Spinal cord (tissue), 9 donors: ENCODE measurements at regions not wholly inside any gene's neighbourhood (a gene's known extent, or its start where the extent isn't known, plus 50 kb on each side); places are given as distances from the start of the nearest gene placed in this dataset.

Experiments used
- DNase-seq, 6 donors: peaks; one replicate each; pipeline versions ENCODE4 v3.0.0 to v3.0.0-alpha.2; 2013 to 2015; ENCODE audit warnings: low spot score in 6 of 6, low read depth in 4 of 6
- H3K27ac ChIP-seq: one replicate; pipeline ENCODE4 v1.5.1; 2013; ENCODE audit warnings: low read depth, low read length, control low read depth
- H3K27me3 ChIP-seq: one replicate; pipeline ENCODE4 v1.6.1; 2013; ENCODE audit warnings: low read length; ENCODE audit not compliant: control insufficient read depth, insufficient read depth
- H3K36me3 ChIP-seq: one replicate; pipeline ENCODE4 v1.6.1; 2013; ENCODE audit warnings: low read length; ENCODE audit not compliant: control insufficient read depth, insufficient read depth
- H3K4me1 ChIP-seq: one replicate; pipeline ENCODE4 v1.6.1; 2013; ENCODE audit warnings: low read length; ENCODE audit not compliant: control insufficient read depth, insufficient read depth
- H3K4me3 ChIP-seq: one replicate; pipeline ENCODE4 v1.5.1; 2013; ENCODE audit warnings: low read depth, low read length, control low read depth
- H3K9me3 ChIP-seq: one replicate; pipeline ENCODE4 v1.6.1; 2013; ENCODE audit warnings: low read length; ENCODE audit not compliant: control insufficient read depth, insufficient read depth
- WGBS: methylation state at CpG from one replicate; pipeline ENCODE4 v1.1.5; 2013; ENCODE audit warnings: missing lambda C conversion rate; ENCODE audit not compliant: insufficient coverage; 5-methylcytosine and 5-hydroxymethylcytosine counted together
- donor health status: healthy.

DNA sequence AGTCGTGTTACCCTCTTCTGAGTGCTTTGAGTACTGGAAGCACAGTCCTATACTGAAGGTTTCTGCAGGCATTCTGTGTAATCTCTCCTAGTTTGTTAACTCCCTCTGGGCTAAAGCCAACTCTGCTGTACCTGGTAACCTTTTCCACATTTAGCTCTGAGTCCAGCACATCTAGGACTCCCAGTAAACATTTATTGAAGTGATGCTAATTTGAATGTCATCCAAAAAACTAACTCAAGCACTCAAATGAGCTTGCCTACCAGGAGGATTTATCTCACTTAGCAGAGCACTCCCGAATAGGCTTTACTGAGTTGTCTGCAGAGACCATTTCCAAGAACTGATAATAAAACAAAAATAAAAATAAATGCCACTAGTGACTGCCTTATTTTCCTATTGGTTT lies 79.5 kb upstream of the NFIB start:
- WGBS, result 62% methylated on average over 1 of the region's 2 CpGs

DNA sequence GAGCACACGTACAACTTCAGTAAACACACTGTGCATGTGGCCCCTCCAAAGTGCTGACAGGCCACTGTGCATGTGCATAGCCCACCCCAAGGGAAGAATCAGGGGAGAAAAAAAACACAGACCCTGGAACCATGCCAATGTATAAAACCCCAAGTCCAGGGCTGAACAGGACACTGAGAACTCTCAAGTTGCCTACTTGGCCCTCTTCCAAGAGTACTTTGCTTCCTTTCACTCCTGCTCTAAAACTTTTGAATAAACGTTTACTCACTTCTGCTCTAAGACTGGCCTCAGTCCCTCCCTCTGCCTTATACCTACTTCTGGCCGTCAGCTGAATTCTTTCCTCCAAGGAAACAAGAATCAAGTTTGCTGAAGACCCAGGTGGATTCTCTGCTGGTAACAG lies 77.7 kb upstream of the NFIB start:
- no peaks in the 10 kb centered on the region for H3K27me3 ChIP-seq
- 54% methylated on average over 3 of the region's 3 CpGs for WGBS
- H3K9me3 ChIP-seq, result peaks cover 4% of the 10 kb centered on the region
- DNase-seq, result no peak
- peaks cover 3% of the 10 kb centered on the region for H3K4me1 ChIP-seq
- no peak overlapping the region for H3K4me3 ChIP-seq
- H3K36me3 ChIP-seq, result no peaks in the 10 kb centered on the region
- H3K27ac ChIP-seq, result no peak overlapping the region

More for the DNA sequence above, 79.5 kb upstream of the NFIB start:
- no peaks in the 10 kb centered on the region for H3K27me3 ChIP-seq
- H3K9me3 ChIP-seq, result peaks cover 4% of the 10 kb centered on the region
- H3K27ac ChIP-seq, result no peak overlapping the region
- peaks cover 3% of the 10 kb centered on the region for H3K4me1 ChIP-seq
- no peak for DNase-seq
- no peaks in the 10 kb centered on the region for H3K36me3 ChIP-seq
- H3K4me3 ChIP-seq, result no peak overlapping the region

DNA sequence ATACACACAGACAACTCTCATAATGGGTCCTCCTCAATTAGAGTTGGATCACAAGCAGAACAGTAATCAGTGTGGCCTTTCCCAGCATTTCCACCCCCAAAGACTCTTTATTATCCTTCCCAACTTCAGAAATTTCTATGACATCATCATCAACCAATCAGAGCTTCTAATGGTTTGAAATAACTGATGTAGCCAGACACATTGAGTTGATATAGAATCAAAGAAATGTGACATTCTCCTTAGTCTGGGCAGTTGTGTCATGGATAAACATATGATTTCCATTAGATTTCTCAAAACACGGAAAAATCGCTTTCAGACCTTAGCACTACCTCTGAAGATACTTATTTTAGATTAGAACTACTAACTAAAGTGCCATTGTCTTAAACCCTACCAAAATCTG lies 75.7 kb upstream of the NFIB start:
- WGBS, result no CpG with 5 or more reads among the region's 2 CpGs
- Histone ChIP-seq H3K27me3 (no peaks in the 10 kb centered on the region), H3K9me3 (peaks cover 4% of the 10 kb centered on the region), H3K4me3 (no peak overlapping the region), H3K4me1 (no peaks in the 10 kb centered on the region), H3K27ac (no peak overlapping the region), H3K36me3 (no peaks in the 10 kb centered on the region)
- no peak for DNase-seq

DNA sequence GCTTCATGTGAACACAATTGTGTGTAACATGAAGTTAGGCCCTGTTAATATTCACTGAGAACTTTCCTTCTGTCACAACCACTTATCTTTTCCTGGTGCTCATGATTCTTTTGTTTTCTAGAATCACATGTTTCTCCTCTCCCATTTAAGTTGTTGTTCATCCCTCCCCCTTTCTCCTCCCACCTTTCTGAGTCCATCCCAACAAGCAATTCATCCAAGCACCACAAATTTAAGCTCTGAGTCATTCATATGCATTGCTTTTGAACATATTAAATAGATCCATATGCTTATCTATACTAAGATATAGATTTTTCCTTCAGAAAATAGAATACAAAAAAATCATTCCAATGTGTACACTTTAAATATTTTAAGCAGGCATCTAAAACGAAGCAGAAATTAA lies 75.2 kb upstream of the NFIB start:
- no peak for DNase-seq
- Histone ChIP-seq H3K27ac (no peak overlapping the region), H3K36me3 (no peaks in the 10 kb centered on the region), H3K27me3 (no peaks in the 10 kb centered on the region), H3K4me1 (no peaks in the 10 kb centered on the region), H3K9me3 (peaks cover 4% of the 10 kb centered on the region), H3K4me3 (no peak overlapping the region)
- no CpG with 5 or more reads among the region's 1 CpG for WGBS

DNA sequence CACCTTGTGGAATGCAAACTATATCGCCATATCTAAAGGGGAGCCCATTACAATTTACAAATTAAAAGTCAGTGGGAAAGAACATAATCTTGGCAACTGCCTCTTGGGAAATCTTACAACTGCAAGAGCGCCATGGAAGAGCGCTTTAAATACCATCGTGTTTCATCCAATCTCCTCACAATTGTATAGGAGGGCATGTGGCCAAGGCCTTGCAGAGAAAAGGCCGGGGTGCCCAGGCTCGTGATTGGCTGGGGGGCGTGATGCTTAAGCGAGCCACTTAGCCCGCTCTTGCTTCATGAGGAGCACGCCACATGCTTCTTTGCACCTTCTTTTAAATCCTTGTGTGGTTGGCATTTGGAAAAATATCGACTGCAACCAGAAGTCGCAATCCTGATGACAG lies 69.8 kb upstream of the NFIB start:
- Histone ChIP-seq H3K9me3 (no peaks in the 10 kb centered on the region), H3K4me3 (no peak overlapping the region), H3K27me3 (no peaks in the 10 kb centered on the region), H3K4me1 (no peaks in the 10 kb centered on the region), H3K36me3 (no peaks in the 10 kb centered on the region), H3K27ac (no peak overlapping the region)
- 87% methylated on average over 3 of the region's 12 CpGs for WGBS
- DNase-seq, result peak in 2 of 6 donors; percentile 67 to 83

DNA sequence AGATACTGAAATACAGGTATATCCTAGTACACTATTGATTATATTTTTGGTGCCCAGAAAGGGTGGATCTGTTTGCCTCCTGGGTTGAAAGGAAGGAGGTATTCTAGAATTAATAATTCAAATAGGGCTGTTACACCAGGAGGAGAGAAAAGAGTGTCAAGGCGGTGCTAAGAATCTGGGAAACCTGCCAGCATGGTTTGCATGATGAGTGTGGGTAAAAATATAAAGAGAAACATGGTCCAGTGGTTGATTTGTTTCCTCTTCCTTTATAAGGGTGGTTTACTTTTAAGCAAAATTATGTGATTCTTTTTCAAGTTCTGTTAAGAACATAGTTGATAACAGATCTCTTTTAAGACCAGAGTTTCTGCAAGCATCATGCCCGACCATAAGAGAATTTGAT lies 69.4 kb upstream of the NFIB start:
- Histone ChIP-seq H3K9me3 (no peaks in the 10 kb centered on the region), H3K4me3 (no peak overlapping the region), H3K36me3 (no peaks in the 10 kb centered on the region), H3K27ac (no peak overlapping the region), H3K4me1 (no peaks in the 10 kb centered on the region), H3K27me3 (no peaks in the 10 kb centered on the region)
- 29% methylated on average over 1 of the region's 2 CpGs for WGBS
- DNase-seq, result peak in 2 of 6 donors; percentile 62 to 82

DNA sequence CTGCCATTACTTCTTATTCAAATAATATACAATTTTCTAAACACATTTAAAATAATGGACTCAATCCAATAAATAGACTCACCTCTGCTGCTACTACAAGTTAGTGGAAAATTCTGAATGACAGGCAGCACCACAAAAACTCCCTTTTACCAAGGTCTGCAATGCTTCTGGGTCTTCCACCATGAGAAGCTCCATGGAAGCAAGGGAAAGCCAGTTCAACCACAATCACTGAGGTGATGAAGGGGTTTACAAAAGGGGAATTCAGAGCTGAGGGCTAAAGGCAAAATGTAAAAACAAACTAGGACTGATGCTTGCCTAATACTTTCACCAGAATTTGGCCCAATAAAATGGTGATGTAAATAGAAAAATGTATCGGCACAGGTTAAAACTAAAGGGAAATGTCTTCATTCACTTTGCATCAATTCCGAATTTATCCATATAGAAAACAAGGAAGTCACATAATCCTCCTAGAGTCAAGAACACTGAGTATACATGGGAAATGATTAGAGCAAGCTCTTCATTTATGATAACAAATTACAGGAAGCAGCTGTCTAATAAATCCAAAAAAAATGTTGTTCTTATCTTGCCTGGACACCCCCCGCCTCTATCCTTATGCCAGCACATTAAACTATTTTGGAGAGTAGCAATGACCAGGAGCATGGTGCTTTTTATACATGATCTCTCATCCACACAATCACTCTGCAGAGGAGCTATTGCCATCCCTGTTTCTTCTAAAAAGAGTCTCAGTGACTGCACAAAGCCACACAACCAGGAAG lies 66.3 kb upstream of the NFIB start:
- Histone ChIP-seq H3K27me3 (no peaks in the 10 kb centered on the region), H3K4me3 (no peak overlapping the region), H3K9me3 (no peaks in the 10 kb centered on the region), H3K36me3 (peaks cover under 1% of the 10 kb centered on the region), H3K4me1 (no peaks in the 10 kb centered on the region), H3K27ac (no peak overlapping the region)
- no CpG with 5 or more reads among the region's 3 CpGs for whole genome bisulfite sequencing
- no peak for DNase-seq

DNA sequence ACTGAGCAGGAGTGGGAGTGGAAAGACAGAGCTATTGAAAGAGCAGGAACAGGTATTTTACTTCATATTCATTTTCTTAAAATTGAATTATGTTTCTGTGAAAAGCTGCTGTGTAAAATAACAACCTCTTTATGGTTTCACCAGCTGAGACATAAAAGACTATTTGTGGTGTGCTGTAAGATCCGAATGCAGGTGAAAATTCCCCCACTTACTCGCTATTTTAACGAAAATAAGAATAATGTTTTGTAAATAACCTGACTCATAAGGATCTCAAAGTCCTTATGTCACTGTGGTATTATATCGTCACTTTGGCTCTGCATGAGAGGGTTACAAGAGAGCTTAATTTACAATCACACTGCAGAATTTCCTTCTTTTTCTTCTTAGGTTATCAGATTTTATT lies 65.3 kb upstream of the NFIB start:
- Histone ChIP-seq H3K4me1 (no peaks in the 10 kb centered on the region), H3K27me3 (no peaks in the 10 kb centered on the region), H3K36me3 (peaks cover 2% of the 10 kb centered on the region), H3K27ac (no peak overlapping the region), H3K9me3 (no peaks in the 10 kb centered on the region), H3K4me3 (no peak overlapping the region)
- DNase-seq, result no peak
- WGBS, result no CpG with 5 or more reads among the region's 4 CpGs

DNA sequence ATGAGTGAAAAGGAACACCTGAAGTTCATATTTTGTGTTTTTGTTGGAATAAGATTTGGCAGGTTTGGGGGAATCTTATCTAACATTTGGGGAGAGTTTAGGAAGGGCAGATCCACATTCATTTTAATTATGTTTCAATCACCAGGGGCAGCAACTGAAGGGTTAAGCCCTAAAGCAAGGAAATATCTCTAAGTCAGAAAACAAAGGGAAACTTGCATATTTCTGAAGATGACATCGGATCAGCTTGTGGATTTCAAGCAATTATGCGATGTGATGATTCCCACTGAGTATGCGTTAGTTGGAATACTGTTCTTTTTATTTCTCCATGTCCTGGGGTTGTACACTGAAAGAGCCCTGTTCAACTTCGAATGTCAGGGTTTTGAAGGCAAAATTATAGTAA lies 59.8 kb upstream of the NFIB start:
- H3K4me1 ChIP-seq, result no peaks in the 10 kb centered on the region
- no peak for DNase-seq
- peak overlapping the region; percentile 49 for H3K27ac ChIP-seq
- H3K4me3 ChIP-seq, result no peak overlapping the region
- no peaks in the 10 kb centered on the region for H3K9me3 ChIP-seq
- H3K27me3 ChIP-seq, result no peaks in the 10 kb centered on the region
- H3K36me3 ChIP-seq, result peaks cover 2% of the 10 kb centered on the region
- WGBS, result 68% methylated on average over 2 of the region's 4 CpGs

DNA sequence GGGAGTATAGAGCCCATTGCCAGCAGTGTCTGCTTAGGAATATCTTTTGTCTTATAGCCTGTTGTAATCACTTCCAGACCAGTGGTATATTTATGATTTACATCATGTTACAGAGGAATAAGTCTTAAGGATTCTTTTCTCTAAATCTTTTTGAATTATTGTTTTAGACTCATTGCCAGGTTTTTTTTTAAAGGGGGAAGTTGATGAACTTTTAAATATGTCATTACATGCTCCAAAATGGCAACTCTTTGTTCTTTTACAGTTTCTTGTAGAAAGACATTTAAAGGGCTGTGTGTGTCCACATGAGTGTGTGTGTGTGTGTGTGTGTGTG lies 59.4 kb upstream of the NFIB start:
- Histone ChIP-seq H3K27ac (peak overlapping the region; percentile 49), H3K4me1 (no peaks in the 10 kb centered on the region), H3K9me3 (no peaks in the 10 kb centered on the region), H3K36me3 (peaks cover 2% of the 10 kb centered on the region), H3K4me3 (no peak overlapping the region), H3K27me3 (no peaks in the 10 kb centered on the region)
- no peak for DNase-seq
